ENCODE measurements at regions not wholly inside any gene's neighbourhood (a gene's known extent, or its start where the extent isn't known, plus 50 kb on each side); places are given as distances from the start of the nearest gene placed in this dataset.

DNA sequence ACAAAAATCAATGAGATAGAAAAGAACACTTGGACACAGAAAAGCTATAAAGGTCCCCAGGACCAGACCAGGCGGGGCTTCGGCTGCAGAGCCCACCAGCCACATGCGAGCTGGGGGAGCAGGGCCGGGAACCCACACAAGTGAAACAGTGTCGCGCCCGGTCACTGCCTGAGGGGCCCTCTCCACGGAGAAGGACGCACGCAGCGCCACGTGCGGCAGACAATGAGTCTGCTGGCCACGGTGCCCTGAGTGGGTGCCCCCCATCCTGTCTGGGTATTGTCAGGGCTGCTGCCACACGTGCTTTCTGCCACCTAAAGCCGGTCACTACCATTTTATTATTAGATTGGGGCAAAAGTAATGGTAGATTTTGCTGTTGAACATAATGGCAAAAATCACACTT lies 207.9 kb upstream of the HDAC4 start:
- DNase-seq, result no peak

DNA sequence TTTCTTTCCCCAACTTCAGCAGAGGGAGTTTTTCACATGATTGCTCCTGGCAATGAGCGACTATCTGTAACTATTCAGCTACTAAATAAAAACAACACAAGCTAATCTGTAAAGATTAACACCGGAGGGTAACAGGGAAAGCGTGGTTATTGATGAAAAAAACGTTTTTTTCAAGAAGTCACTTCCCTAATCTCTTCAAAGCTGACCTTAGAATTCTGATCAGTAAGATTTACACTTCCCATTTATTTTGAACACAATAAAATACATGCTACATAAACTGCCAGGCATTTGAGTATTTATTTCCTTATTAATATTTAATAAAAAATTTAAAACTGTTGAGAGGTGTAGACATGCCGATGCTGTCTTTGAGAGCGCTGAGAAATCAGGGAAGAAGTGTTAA lies 207.4 kb upstream of the HDAC4 start:
- DNase-seq, result no peak

- no peak for DNase-seq
These were observed 206.8 kb upstream of the HDAC4 start for GRCh38 chr2:239607517-239608191.

GRCh38 chr2:239606741-239607516 lies 206.1 kb upstream of the HDAC4 start:
- no peak for DNase-seq

GRCh38 chr2:239605976-239606375 lies 205.2 kb upstream of the HDAC4 start:
- no peak for DNase-seq

DNA sequence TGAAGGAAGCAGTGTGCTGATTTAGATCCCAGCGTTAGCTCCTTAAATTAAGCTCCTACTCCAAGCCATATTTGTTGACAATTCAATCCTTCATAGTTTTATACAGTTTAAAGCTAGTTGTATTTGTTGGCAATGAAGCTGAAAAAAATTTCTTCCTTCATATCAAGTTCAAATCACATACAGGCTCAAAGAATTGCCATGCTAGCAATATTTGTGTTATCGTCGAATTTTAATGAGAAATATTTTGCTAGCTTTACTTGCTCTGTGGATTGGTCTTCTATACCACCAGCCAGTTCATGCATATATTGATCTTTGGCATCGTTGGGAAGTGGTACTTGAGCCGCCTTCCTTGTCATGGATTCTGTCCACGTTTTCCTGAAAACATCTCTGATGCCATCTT lies 204.6 kb upstream of the HDAC4 start:
- no peak for DNase-seq

DNA sequence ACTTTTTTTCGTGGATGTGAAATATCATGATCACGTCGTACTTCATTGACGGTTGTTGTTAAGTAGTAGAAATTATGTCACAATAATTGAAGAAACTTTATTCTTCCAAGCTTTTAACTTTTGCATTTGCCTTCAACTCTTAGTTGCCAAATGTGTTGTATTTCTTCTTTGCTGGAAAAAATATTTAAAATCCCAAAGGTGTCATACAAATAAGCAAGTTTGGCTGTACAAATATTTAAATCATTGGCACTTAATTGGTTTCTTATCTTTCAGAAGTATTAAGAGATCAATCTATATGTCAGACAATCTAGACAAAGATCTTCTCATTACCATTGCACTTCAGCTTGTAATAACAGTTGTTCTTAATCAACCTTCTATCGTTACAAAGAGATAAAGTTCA lies 204.0 kb upstream of the HDAC4 start:
- no peak for DNase-seq

GRCh38 chr2:239603411-239604356 lies 202.9 kb upstream of the HDAC4 start:
- DNase-seq, result no peak

GRCh38 chr2:239602290-239603282 lies 201.8 kb upstream of the HDAC4 start:
- no peak for DNase-seq

- DNase-seq, result no peak
These were observed 201.1 kb upstream of the HDAC4 start for GRCh38 chr2:239601880-239602279.

DNA sequence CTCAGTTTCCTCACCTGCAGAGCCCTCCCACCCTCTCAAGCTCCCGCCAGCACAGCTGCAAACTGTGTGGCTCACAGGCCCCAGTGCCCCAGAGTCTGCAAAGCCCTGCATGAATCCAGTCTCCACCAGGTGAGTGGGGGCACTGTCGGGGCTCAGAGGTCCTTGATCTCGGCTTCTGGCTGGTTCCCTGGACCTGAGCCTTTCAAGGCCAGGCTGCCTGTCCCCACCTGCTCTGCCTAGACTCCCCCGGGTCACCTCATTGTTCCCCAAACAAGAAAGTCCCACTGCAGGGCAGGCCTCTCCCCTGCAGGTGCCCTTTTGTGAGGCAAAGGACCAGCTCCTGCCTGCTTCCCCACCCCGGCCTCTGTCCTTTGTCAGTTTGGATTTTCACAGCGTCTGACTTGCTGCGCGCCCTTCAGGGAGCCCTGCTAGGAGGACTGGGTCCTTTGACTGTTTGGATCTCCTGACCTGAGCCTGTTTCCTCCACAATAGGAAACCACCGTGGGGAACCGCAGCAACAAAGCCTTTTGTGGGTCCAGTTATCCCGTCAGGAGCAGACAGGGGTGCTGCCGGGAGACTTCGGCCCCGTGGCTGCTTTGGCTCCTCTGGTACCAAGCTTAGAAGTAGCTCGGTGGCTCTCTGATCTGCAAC lies 200.5 kb upstream of the HDAC4 start:
- no peak for DNase-seq

DNA sequence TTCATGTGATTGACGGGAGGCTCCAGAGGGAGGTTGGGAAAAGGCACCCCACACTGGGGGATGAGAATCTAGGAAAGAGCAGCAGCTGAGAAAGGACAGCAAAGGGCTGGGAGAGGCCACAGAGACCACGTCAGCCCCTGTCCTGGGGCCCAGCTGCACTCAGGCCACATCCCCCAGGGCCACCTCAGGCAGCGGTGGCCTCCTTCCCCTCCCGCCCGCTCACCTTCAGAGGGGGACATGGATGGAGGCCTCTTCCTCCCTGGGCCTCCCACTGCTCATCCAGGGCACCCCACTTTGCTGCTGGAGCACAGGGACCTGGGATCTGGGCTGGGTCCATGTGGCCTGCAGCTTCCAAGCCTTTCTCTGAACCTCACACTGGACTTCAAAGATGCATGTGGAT lies 199.8 kb upstream of the HDAC4 start:
- no peak for DNase-seq

- no peak for DNase-seq
These were observed 199.3 kb upstream of the HDAC4 start for GRCh38 chr2:239600001-239600593.

DNA sequence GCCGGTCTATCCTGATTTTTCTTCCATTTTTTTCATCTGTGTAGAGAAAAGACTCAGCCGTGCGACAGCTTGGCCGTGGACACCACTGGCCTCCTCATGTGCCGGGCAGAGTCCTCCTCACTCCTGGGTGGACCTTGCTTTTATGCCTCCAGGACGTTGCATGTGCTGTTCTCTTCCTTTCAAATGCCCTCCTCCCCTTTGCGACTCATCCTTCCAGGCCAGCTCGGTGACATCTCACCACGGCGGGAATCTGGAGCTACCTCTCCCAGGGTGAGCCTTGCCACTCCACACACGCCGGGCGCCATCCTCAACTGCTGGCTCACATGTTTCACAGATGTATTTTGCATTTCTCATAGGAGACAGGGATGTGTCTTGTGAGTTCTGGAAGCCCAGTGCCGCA lies 198.5 kb upstream of the HDAC4 start:
- no peak for DNase-seq

GRCh38 chr2:239598732-239599090 lies 197.9 kb upstream of the HDAC4 start:
- no peak for DNase-seq

DNA sequence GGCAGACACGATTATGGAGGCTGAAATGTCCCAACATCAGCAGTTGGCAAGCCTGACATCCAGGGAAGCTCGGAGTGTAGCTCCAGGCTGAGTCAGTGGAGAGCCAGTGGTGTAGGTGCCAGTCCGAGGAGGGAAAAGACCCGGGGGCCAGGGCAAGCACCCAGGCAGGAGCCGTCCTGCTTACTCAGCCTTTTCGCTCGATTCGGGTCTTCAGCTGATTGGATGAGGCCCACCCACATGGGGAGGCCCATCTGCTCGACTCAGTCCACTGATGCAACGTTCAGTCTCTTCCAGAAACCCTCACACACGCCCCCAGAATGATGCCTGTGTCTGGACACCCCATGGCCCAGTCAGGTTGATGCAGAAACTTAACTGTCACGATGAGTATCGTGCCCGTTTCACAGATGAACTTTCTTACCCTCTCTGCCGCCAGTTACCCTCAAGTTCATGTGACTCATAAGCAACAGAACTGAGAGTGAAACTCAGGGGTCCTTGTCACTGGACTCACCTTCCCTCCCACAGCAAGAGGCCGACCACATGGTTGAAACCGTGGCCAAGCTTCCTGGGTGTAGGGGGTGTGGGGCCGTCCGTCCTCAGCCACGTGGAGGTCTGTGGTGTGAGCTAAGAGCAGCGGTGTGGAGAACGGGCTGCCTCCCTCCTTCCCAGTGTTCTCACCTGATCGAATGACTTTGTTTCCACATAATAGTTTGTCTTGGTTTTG lies 197.4 kb upstream of the HDAC4 start:
- DNase-seq, result no peak

DNA sequence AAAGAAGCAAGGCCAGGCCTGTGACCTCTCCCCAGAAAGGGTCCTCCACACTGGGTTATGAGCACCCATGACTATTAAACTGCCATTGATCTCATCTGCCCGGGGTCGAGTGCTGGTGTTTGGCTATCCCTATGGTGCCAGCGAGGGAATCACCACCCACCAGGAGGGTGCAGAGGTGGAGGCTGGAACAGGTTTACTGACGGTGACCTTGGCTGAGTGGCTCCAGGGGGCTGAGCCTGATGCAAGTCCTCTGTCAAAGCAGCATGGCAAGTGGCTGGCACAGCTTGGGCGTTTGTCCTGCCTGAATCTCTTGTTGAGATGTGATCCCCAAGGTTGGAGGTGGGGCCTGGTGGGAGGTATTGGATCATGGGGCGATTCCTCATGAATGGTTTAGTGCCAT lies 196.4 kb upstream of the HDAC4 start:
- no peak for DNase-seq

GRCh38 chr2:239596792-239597191 lies 196.0 kb upstream of the HDAC4 start:
- no peak for DNase-seq

DNA sequence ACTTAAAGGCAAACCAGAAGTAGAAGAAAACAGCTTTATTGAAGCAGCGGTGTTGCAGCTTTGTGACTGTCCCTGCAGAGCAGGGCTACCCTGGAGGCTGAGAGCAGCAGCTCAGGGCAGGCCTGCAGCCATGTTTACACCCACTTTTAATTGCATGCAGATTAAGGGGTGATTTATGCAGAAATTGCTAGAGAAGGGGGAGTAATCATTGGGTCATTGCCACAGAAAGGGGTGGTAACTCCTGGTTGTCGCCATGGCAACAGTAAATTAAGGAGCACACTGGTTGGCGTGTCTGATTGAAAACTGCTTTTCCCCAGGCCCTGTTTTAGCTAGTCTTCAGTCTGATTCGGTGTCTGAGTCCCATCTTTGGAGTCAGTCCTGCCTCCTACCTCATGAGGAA lies 195.4 kb upstream of the HDAC4 start:
- DNase-seq, result no peak

DNA sequence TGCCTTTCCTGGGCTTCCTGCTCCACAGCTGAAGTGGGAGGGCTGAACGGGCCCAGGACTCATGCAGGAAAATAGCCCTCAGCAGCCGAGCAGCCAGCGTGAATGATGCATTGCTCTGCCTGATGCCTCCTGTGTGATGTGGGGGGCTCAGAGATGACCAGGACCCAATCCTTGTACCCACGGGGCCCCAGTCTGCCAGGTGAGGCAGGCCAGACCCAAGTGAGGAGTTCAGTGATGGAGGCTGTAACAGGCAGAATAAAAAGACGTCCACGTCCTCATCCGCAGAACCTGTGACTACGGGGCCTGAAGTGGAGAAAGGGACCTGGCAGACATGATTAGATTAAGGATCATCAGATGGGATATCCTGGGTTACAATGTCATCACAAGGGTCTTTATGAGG lies 194.9 kb upstream of the HDAC4 start:
- DNase-seq, result no peak

All from activated CD4-positive, alpha-beta T cell treated with anti-CD3 and anti-CD28 coated beads for 4 hours (primary cell).